ENCODE measurements at regions not wholly inside any gene's neighbourhood (a gene's known extent, or its start where the extent isn't known, plus 50 kb on each side); places are given as distances from the start of the nearest gene placed in this dataset.

DNA sequence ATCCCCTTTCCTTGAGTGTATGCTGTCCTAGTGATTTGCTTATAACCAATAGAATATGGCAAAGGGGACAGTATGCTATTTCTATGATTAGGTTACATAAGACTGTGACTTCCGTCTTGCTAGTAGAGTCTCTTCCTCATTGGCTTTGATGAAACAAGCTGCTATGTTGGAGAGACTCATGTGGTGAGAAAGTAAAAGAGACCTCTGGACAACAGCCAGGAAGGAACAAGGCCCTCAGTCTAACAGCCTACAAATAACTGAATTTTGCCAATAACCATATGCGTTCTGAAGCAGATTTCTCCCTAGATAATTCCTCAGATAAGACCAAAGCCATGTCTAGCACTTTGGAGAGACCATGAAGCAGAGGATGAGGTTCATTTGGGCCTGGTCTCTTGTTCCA, 134.5 kb upstream of the NAV3 start:
- TF ChIP-seq POLR2A (IDR thresholded peaks at IDR 0.05; ENCODE audit: low read depth, low read length), result no peak
- TF ChIP-seq, protein P1, sequence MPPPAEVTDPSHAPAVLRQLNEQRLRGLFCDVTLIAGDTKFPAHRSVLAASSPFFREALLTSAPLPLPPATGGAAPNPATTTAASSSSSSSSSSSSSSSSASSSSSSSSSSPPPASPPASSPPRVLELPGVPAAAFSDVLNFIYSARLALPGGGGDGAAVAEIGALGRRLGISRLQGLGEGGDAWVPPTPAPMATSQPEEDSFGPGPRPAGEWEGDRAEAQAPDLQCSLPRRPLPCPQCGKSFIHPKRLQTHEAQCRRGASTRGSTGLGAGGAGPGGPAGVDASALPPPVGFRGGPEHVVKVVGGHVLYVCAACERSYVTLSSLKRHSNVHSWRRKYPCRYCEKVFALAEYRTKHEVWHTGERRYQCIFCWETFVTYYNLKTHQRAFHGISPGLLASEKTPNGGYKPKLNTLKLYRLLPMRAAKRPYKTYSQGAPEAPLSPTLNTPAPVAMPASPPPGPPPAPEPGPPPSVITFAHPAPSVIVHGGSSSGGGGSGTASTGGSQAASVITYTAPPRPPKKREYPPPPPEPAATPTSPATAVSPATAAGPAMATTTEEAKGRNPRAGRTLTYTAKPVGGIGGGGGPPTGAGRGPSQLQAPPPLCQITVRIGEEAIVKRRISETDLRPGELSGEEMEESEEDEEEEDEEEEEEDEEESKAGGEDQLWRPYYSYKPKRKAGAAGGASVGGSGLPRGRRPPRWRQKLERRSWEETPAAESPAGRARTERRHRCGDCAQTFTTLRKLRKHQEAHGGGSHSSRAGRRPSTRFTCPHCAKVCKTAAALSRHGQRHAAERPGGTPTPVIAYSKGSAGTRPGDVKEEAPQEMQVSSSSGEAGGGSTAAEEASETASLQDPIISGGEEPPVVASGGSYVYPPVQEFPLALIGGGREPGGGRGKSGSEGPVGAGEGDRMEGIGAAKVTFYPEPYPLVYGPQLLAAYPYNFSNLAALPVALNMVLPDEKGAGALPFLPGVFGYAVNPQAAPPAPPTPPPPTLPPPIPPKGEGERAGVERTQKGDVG (CRISPR knock-in tag; IDR thresholded peaks at IDR 0.05), result no peak
- TF ChIP-seq ZNF24 (IDR thresholded peaks at IDR 0.05), result no peak

All from GM12878 (cell line).